PC-9 (cell line): ENCODE measurements at regions not wholly inside any gene's neighbourhood (a gene's known extent, or its start where the extent isn't known, plus 50 kb on each side); places are given as distances from the start of the nearest gene placed in this dataset.
"Not testable (repeated sequence)": the region's sequence is repeated elsewhere in the genome, so short reads cannot be mapped to it uniquely, and the experiment has no call there.

Experiments
- BruUV-seq: library from RNA; stranded (reverse); fragments of 400-500 nt; replicated peaks from 2 replicates; lab custom pipeline; 2021; lab: Mats Ljungman, UMichigan
- CTCF ChIA-PET: fragments of 300-600 bp; sonication (Branson Sonifier 250); formaldehyde crosslinking; loops from one replicate; lab custom pipeline; 2022; ENCODE audit warnings: antibody characterized with exemption; lab: Charles Lee
- POLR2A ChIA-PET: fragments of 300-600 bp; sonication (Branson Sonifier 250); formaldehyde crosslinking; loops from one replicate; lab custom pipeline; 2022; ENCODE audit warnings: antibody characterized with exemption; ENCODE audit not compliant: unreplicated experiment; lab: Charles Lee
- DNase-seq, 2 experiments: peaks; one replicate each; pipeline versions ENCODE4 v3.0.0 to v3.0.0-alpha.2; 2015 to 2022; ENCODE audit warnings: mixed read lengths in 1 of 2
- H2AFZ ChIP-seq: fragments of 200-600 bp; sonication (generic); 2 replicates; pipeline ENCODE4 v1.8.1; 2017; ENCODE audit warnings: antibody characterized with exemption
- H3F3A ChIP-seq: fragments of 200-600 bp; sonication (generic); 2 replicates; pipeline ENCODE4 v1.8.1; 2017; ENCODE audit warnings: antibody characterized with exemption, mild to moderate bottlenecking, low read depth; ENCODE audit not compliant: insufficient read depth
- H3K27ac ChIP-seq: fragments of 200-600 bp; sonication (generic); 2 replicates; pipeline ENCODE4 v1.6.1; 2016; ENCODE audit warnings: mixed run types
- H3K27me3 ChIP-seq: fragments of 200-600 bp; sonication (generic); 2 replicates; pipeline ENCODE4 v1.6.1; 2016; ENCODE audit warnings: low read depth, mixed run types; ENCODE audit not compliant: insufficient read depth
- H3K36me3 ChIP-seq: fragments of 200-600 bp; sonication (generic); 2 replicates; pipeline ENCODE4 v1.6.1; 2016; ENCODE audit warnings: low read depth, mixed run types
- H3K4me1 ChIP-seq: fragments of 200-600 bp; sonication (generic); replicated peaks from 2 replicates; pipeline ENCODE4 v1.6.1; 2016; ENCODE audit warnings: mixed run types; ENCODE audit not compliant: insufficient read depth
- H3K4me2 ChIP-seq: fragments of 200-600 bp; sonication (generic); 2 replicates; pipeline ENCODE4 v1.6.1; 2017; ENCODE audit warnings: mixed run types
- H3K4me3 ChIP-seq: fragments of 200-600 bp; sonication (generic); 2 replicates; pipeline ENCODE4 v1.6.1; 2016; ENCODE audit warnings: mixed run types
- H3K79me2 ChIP-seq: fragments of 200-600 bp; sonication (generic); 2 replicates; pipeline ENCODE4 v1.6.1; 2017; ENCODE audit warnings: low read depth, mixed run types
- H3K9me2 ChIP-seq: fragments of 200-600 bp; sonication (generic); 2 replicates; pipeline ENCODE4 v1.8.1; 2017; ENCODE audit warnings: mild to moderate bottlenecking; ENCODE audit not compliant: insufficient read depth
- H3K9me3 ChIP-seq: fragments of 200-600 bp; sonication (generic); 2 replicates; pipeline ENCODE4 v1.8.1; 2016; ENCODE audit warnings: low read depth; ENCODE audit not compliant: insufficient read depth
- H4K20me1 ChIP-seq: fragments of 200-600 bp; sonication (generic); 2 replicates; pipeline ENCODE4 v1.8.1; 2017; ENCODE audit not compliant: insufficient read depth
- CTCF ChIP-seq: fragments of 200-600 bp; sonication (generic); conservative IDR thresholded peaks from 2 replicates; pipeline ENCODE4 v1.6.1; 2017; ENCODE audit warnings: mixed run types, antibody characterized with exemption, mild to moderate bottlenecking, moderate library complexity
- EZH2 ChIP-seq: fragments of 200-600 bp; sonication (generic); IDR thresholded peaks from 2 replicates; pipeline ENCODE4 v1.8.0; 2017; ENCODE audit warnings: antibody characterized with exemption, low read depth
- intact Hi-C: fragments of 100-400 bp; cut with micrococcal nuclease; formaldehyde crosslinking; loops from one replicate; pipeline ENCODE4 v1.10.0; 2022; ENCODE audit not compliant: unreplicated experiment

GRCh38 chr9:722388-722980 is 119.0 kb upstream of the DMRT1 start:
- Histone ChIP-seq H3K36me3 (no peaks in the 10 kb centered on the region), H3K79me2 (no peaks in the 10 kb centered on the region), H3K27ac (no peak overlapping the region), H3K9me3 (no peaks in the 10 kb centered on the region), H4K20me1 (no peaks in the 10 kb centered on the region), H3K4me1 (peaks cover 5% of the 10 kb centered on the region; the same call in 1 of the 2 replicates), H3K4me2 (no peak overlapping the region), H3K9me2 (no peaks in the 10 kb centered on the region), H2AFZ (no peak overlapping the region), H3K27me3 (no peaks in the 10 kb centered on the region), H3K4me3 (no peak overlapping the region), H3F3A (no peaks in the 10 kb centered on the region)
- intact Hi-C loops: no loop called here
- BruUV-seq: no TSS peak
- no peak for DNase-seq
- ChIA-PET POLR2A (no interaction called here), CTCF (no interaction called here)
- no peak for TF ChIP-seq EZH2
- no peak for TF ChIP-seq CTCF

GRCh38 chr9:724461-724860 is 117.0 kb upstream of the DMRT1 start:
- H3K36me3 ChIP-seq, intact Hi-C loops: not testable (repeated sequence)

GRCh38 chr9:726005-726404 is 115.5 kb upstream of the DMRT1 start:
- Histone ChIP-seq H3K9me3 (no peaks in the 10 kb centered on the region), H3K9me2 (no peaks in the 10 kb centered on the region), H3K4me2 (no peak overlapping the region), H3K4me3 (no peak overlapping the region), H3K27ac (no peak overlapping the region), H3K36me3 (no peaks in the 10 kb centered on the region), H3K27me3 (no peaks in the 10 kb centered on the region), H4K20me1 (no peaks in the 10 kb centered on the region), H3K79me2 (no peaks in the 10 kb centered on the region), H3K4me1 (peaks cover 13% of the 10 kb centered on the region; the same call in 1 of the 2 replicates), H2AFZ (no peak overlapping the region), H3F3A (no peaks in the 10 kb centered on the region)
- POLR2A ChIA-PET: no interaction called here
- intact Hi-C loops: no loop called here
- DNase-seq: no peak
- TF ChIP-seq CTCF (no peak), EZH2 (no peak)
- no TSS peak for BruUV-seq
- CTCF ChIA-PET: no interaction called here

More at GRCh38 chr9:724461-724860, 117.0 kb upstream of the DMRT1 start:
- H3K9me3 ChIP-seq, H3K4me3 ChIP-seq, H3K4me2 ChIP-seq, H3K9me2 ChIP-seq, H3K79me2 ChIP-seq, H3K27ac ChIP-seq, DNase-seq, H3K27me3 ChIP-seq, POLR2A ChIA-PET, BruUV-seq, H3F3A ChIP-seq, H4K20me1 ChIP-seq, CTCF ChIA-PET, H2AFZ ChIP-seq: not testable (repeated sequence)
- H3K4me1 ChIP-seq: peaks cover 13% of the 10 kb centered on the region; the same call in 1 of the 2 replicates

GRCh38 chr9:727767-728166 is 113.7 kb upstream of the DMRT1 start:
- BruUV-seq: no TSS peak
- intact Hi-C loops: no loop called here
- H3K4me1 ChIP-seq: peaks cover 13% of the 10 kb centered on the region; the same call in 1 of the 2 replicates
- POLR2A ChIA-PET: no interaction called here
- H3K4me3 ChIP-seq: no peak overlapping the region
- H3K79me2 ChIP-seq: no peaks in the 10 kb centered on the region
- TF ChIP-seq CTCF (no peak), EZH2 (no peak)
- no peak overlapping the region for H2AFZ ChIP-seq
- H3K27ac ChIP-seq: no peak overlapping the region
- H3K9me3 ChIP-seq: no peaks in the 10 kb centered on the region
- no peaks in the 10 kb centered on the region for H4K20me1 ChIP-seq
- CTCF ChIA-PET: no interaction called here
- no peaks in the 10 kb centered on the region for H3K9me2 ChIP-seq
- H3F3A ChIP-seq: no peaks in the 10 kb centered on the region
- H3K27me3 ChIP-seq: no peaks in the 10 kb centered on the region
- peak overlapping the region; percentile 20; the same call in 1 of the 2 replicates for H3K4me2 ChIP-seq
- peak in 1 of 2 experiments; percentile 42 for DNase-seq
- H3K36me3 ChIP-seq: no peaks in the 10 kb centered on the region
